Hematopoietic multipotent progenitor cell treated with erythropoietin and hydrocortisone succinate and interleukin-3 and kit ligand, for 4 days (in vitro differentiated cells): ENCODE measurements at regions not wholly inside any gene's neighbourhood (a gene's known extent, or its start where the extent isn't known, plus 50 kb on each side); places are given as distances from the start of the nearest gene placed in this dataset.

Experiments used
- DNase-seq: peaks from one replicate; pipeline ENCODE4 v3.0.0-alpha.2; 2015

- DNase-seq = no peak
Measured at GRCh38 chr7:17485904-17486303, 187.5 kb downstream of the AHR start.

DNA sequence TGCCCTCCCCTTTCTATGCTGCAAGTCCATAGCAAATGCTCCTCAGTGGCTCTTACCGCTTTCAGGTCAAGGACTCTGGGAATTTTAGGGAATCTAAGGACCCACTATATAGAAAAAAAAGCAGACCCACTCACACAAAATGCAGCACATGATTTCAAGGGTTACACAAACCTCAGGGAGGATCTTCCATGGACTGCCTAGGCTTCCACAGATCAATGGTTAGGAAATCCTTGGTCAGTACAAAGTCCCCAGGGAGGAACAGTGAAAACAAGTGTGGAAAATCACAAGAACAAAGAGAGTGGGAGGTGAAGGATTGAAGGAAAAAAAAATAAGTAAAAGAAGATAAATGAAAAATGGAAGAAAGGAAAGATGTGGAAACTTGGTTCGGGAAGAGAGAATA, 188.4 kb downstream of the AHR start:
- no peak for DNase-seq

DNA sequence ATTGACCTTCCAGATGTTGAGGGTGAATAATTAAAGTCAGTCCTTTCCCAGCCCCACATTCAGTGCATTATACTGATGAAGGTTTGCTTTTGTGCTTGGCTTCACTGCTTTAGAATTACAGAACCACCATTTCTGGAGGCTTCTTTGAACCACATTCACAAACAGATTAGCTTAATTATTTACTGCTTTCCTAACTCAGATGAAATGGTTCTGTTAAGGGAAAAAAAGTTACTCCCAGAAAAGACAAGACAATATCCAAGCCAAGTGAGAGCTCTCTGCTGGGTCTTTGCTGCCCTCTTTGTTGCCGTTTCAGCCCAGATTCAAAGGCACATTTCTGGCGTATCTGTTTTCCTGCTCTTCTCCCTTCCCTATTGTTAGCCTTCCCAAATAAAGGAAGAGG, 188.9 kb downstream of the AHR start:
- no peak for DNase-seq

GRCh38 chr7:17488829-17489228, 190.4 kb downstream of the AHR start:
- peak; percentile 57 for DNase-seq

DNA sequence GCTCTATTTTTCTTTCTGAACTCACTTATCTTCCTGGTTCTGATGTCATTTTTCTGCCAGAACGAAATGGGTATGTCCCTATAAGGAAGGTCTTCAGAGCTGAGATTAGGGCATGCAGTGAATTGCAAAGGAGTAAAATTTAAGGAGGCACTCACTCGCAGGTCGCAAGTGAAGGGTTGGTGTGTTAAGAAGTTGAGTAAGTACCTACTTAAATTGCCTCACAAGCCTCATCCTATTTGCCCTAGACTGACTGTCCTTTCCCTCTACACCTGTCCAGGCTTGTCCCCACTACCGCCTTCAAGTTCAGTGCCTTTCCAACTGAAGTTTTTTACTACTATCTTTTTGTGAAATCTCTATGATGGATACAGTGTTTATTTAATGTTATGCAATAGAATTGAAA, 191.5 kb downstream of the AHR start:
- no peak for DNase-seq

GRCh38 chr7:17490825-17491224, 192.4 kb downstream of the AHR start:
- no peak for DNase-seq

GRCh38 chr7:17492437-17492836, 194.0 kb downstream of the AHR start:
- DNase-seq = no peak

GRCh38 chr7:17493446-17493845, 195.0 kb downstream of the AHR start:
- DNase-seq = no peak

DNA sequence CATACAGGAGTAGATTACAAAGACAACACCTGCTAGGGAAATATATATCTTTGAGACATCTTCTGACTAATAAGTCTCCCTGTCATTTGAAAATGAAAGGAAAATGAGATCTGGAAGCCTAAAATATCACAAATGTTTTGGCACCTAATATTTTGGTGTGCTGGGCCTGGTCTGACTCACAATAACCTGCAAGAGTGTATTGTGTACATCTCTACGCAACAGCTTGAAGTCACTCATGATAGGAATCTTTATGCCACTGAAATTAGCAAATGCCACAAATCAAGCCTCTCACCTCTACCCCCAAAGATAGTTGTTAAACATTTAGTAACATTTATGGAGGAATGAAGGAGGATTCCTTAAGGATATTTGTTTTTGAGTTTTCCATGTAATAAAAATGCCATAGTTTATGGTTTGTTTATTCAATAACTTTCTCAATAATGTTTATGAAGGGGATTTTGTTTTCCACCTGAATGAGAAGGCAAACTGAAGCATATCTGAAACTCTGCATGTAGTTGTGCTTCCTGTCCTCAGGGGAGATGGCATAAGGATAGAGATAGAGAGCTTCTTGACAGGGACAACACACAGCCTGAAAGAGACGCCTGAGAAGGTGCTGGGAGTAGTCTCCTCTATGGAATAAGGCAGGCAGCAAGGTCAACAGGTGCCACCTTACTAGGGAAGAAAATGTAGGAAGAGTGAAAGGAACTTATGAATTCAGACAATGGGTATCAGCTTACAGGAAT, 197.4 kb downstream of the AHR start:
- DNase-seq = no peak

GRCh38 chr7:17497136-17497535, 198.7 kb downstream of the AHR start:
- no peak for DNase-seq

- DNase-seq = peak; percentile 49
Measured at GRCh38 chr7:17497549-17498167, 199.2 kb downstream of the AHR start.

DNA sequence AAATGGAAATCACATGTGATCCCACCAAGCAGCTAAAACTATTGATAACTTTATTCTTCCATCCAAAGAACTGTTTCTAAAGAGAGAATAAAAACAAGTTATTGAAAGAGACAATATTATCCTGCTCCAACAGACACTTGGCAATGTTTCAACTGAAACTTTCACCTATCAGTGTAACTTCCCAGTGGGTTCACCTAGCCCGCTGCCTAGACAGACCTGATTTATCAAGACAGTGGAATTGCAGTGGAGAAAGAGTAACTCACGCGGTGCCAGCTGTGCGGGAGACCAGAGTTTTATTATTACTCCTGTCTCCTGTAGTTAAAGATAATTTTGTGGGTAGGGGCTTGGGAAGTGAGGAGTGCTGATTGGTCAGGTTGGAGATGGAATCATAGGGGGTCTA, 199.8 kb downstream of the AHR start:
- DNase-seq = peak; percentile 41

- DNase-seq = no peak
Measured at GRCh38 chr7:17500736-17501135, 202.3 kb downstream of the AHR start.

DNA sequence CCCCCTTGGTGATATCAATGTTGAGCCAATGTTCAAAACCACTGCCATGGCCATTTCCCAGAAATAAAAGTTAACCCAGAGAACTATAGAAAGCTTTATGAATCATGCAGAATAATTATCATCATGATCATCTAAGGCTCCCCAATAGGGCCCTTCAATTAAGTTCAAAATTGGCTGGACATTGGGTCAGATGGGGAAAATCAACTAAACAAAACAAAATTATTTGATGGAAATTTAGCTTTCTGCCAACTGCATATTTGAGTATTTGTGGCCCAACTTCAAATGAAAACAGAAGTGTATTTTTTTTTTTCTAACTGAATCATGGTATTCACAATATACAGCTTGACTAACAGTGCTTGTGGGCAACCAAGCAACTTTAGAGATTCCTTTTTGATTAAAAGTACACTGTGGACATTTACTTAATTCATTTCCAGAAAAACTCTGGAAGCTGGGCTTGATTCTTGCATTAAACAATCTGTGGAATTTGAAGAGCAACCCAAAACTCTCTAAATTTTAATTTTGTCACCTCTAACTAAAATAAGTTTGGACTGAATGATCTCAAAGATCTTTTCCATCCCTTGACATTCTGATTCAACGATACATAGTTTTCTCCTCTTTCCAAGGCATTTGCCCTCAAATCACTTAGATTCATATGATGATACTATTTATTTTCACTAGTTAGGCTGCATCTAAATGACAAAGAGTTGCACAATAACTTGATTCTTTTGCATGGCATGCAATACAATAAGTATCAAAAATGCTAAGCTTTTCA, 203.2 kb downstream of the AHR start:
- DNase-seq = no peak

DNA sequence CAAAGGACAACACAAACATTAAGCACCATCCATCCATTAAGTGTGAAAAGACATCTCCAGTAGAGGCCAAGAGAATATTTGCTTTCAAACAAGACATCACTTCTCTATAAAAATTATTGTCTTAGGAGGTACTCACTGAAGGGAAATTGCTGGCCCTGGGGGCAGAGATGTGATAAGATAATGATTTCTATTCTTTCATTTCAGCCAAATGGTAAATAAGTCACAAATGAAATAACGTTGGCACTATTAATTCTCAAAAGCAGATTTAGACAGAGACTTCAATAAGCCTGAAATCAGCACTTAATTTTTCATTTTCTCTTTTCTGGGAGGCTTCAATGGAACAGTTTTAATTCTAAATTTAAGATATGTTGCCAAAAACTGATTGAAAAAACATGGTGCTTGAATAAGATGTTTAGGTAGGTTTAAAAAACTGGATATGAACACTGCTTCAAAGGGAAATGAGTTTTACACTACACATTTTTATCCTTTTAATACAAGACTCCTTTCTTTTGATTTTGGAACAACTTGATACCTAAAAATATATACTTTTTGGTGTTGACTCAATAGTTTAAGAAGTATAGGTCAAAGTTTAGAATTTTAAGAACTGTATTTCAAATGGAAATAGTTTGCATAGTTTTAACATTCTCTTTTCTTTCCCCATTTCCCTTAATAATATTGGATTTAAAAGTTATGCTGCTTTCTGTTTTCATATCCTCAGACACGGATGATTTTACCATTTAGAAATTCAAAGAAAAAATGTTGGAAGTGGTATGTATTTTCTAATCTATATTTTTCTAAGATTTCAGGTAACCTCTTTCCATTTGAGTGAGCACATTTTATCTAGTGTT, 204.0 kb downstream of the AHR start:
- DNase-seq = no peak

- no peak for DNase-seq
Measured at GRCh38 chr7:17506095-17506494, 207.6 kb downstream of the AHR start.

- DNase-seq = no peak
Measured at GRCh38 chr7:17506596-17506995, 208.1 kb downstream of the AHR start.

GRCh38 chr7:17507717-17508116, 209.3 kb downstream of the AHR start:
- DNase-seq = no peak

DNA sequence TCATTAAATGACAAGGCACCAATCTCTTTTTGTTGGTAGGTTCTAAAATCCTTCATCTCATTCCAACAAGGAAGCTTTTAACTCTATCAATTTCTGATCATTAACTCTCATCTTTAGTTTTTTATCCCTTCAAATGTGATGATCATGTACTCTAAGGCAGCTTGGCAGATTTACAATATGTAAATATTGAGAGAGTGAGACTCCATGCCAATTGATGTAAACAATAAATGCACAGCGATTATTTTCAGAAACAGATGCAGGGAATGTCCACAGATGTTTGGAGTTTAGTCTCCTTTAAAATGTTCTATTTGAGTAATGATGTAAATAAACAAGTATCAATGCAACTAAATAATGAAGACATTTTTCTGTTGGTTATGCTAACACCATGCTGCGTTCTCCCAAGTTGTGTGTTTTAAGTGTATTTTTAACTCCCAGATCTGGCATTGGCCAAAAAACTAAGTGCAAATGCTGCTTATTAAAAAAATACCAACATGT, 213.8 kb downstream of the AHR start:
- no peak for DNase-seq

- no peak for DNase-seq
Measured at GRCh38 chr7:17516771-17517170, 218.3 kb downstream of the AHR start.

GRCh38 chr7:17520941-17521340, 222.5 kb downstream of the AHR start:
- no peak for DNase-seq

GRCh38 chr7:17521437-17521836, 223.0 kb downstream of the AHR start:
- peak; percentile 17 for DNase-seq
